ENCODE measurements at regions not wholly inside any gene's neighbourhood (a gene's known extent, or its start where the extent isn't known, plus 50 kb on each side); places are given as distances from the start of the nearest gene placed in this dataset.

GRCh38 chr10:91013985-91014384 is 93.1 kb upstream of the ANKRD1 start:
- Histone ChIP-seq H3F3A (ENCODE audit: insufficient read depth, low read depth) (no peaks in the 10 kb centered on the region), H2AFZ (no peak overlapping the region), H3K27ac (no peak overlapping the region), H3K9me3 (ENCODE audit: insufficient read depth, low read depth) (no peaks in the 10 kb centered on the region), H3K4me3 (no peak overlapping the region), H3K4me2 (no peak overlapping the region), H3K36me3 (ENCODE audit: low read depth) (no peaks in the 10 kb centered on the region), H3K4me1 (replicated peaks; ENCODE audit: insufficient read depth) (no peaks in the 10 kb centered on the region), H3K79me2 (ENCODE audit: low read depth) (no peaks in the 10 kb centered on the region), H3K9me2 (ENCODE audit: insufficient read depth) (no peaks in the 10 kb centered on the region), H4K20me1 (ENCODE audit: insufficient read depth) (no peaks in the 10 kb centered on the region), H3K27me3 (ENCODE audit: insufficient read depth, low read depth) (no peaks in the 10 kb centered on the region)
- POLR2A ChIA-PET (ENCODE audit: unreplicated experiment): no interaction called here
- CTCF ChIA-PET: no interaction called here
- DNase-seq: no peak
- no TSS peak for BruUV-seq (replicated peaks)
- no peak for TF ChIP-seq EZH2 (IDR thresholded peaks at IDR 0.05; ENCODE audit: low read depth)
- TF ChIP-seq CTCF (conservative IDR thresholded peaks at IDR 0.05): no peak
- intact Hi-C loops (cut with micrococcal nuclease; ENCODE audit: unreplicated experiment): no loop called here

DNA sequence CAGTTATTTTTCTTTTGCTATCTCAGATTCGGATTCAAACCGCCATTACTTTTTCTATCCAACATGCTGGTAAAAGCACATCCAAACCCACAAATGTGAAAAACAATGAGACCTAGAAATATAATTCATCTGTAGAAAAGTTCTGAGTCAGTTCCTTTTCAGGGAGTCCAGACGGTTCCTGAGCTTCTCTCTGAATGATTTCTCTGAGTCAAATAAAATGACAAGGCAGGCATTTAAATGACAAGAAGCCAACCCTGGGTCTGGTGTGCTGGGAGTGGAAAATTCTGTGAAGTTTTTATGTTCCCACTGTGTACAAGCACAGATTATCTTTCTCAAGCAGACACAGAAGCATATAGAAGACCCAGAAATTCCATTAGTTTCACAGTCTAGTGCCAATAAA is 96.3 kb upstream of the ANKRD1 start:
- BruUV-seq (replicated peaks): no TSS peak
- intact Hi-C loops (cut with micrococcal nuclease; ENCODE audit: unreplicated experiment): no loop called here
- no peaks in the 10 kb centered on the region for H3K9me3 ChIP-seq (ENCODE audit: insufficient read depth, low read depth)
- no peak overlapping the region for H3K27ac ChIP-seq
- H3K9me2 ChIP-seq (ENCODE audit: insufficient read depth): no peaks in the 10 kb centered on the region
- ChIA-PET POLR2A (ENCODE audit: unreplicated experiment) (interaction anchor here (0.6 kb wide), 1 partner anchor 48 kb away, joined by 3 read pairs; no protein-coding TSS in a partner anchor), CTCF (no interaction called here)
- H3K79me2 ChIP-seq (ENCODE audit: low read depth): no peaks in the 10 kb centered on the region
- H3K4me1 ChIP-seq (replicated peaks; ENCODE audit: insufficient read depth): no peaks in the 10 kb centered on the region
- no peaks in the 10 kb centered on the region for H3K27me3 ChIP-seq (ENCODE audit: insufficient read depth, low read depth)
- H4K20me1 ChIP-seq (ENCODE audit: insufficient read depth): no peaks in the 10 kb centered on the region
- no peak for DNase-seq
- no peak overlapping the region for H2AFZ ChIP-seq
- no peaks in the 10 kb centered on the region for H3K36me3 ChIP-seq (ENCODE audit: low read depth)
- H3F3A ChIP-seq (ENCODE audit: insufficient read depth, low read depth): no peaks in the 10 kb centered on the region
- TF ChIP-seq CTCF (conservative IDR thresholded peaks at IDR 0.05): no peak
- TF ChIP-seq EZH2 (IDR thresholded peaks at IDR 0.05; ENCODE audit: low read depth): no peak
- H3K4me3 ChIP-seq: no peak overlapping the region
- H3K4me2 ChIP-seq: no peak overlapping the region

DNA sequence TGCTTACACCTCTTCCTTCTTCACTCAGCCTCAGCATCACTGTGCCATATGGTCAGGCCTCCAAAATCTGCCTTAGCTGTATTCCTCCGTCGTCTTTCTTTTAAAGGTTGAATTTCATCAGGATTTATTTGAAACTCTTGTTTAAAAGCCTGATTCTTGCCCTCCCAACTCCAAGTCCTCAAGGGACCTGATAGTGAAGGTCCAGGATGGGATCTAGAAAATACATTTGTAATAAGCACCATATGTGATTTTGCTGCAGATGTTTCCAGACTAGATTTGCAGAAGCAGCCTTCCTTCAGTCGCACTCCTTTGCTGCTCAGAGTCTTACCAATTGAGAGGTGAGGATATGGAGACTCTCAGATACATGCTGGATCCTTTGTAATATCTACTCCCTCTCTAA is 101.0 kb upstream of the ANKRD1 start:
- intact Hi-C loops (cut with micrococcal nuclease; ENCODE audit: unreplicated experiment): no loop called here
- no TSS peak for BruUV-seq (replicated peaks)
- POLR2A ChIA-PET (ENCODE audit: unreplicated experiment): no interaction called here

More for the DNA sequence above, 101.0 kb upstream of the ANKRD1 start:
- Histone ChIP-seq H3K79me2 (ENCODE audit: low read depth) (no peaks in the 10 kb centered on the region), H3K4me3 (no peak overlapping the region), H4K20me1 (ENCODE audit: insufficient read depth) (no peaks in the 10 kb centered on the region), H3K4me1 (replicated peaks; ENCODE audit: insufficient read depth) (no peaks in the 10 kb centered on the region), H3K9me2 (ENCODE audit: insufficient read depth) (no peaks in the 10 kb centered on the region), H2AFZ (no peak overlapping the region), H3F3A (ENCODE audit: insufficient read depth, low read depth) (no peaks in the 10 kb centered on the region), H3K27me3 (ENCODE audit: insufficient read depth, low read depth) (no peaks in the 10 kb centered on the region), H3K4me2 (no peak overlapping the region), H3K9me3 (ENCODE audit: insufficient read depth, low read depth) (no peaks in the 10 kb centered on the region), H3K27ac (no peak overlapping the region), H3K36me3 (ENCODE audit: low read depth) (no peaks in the 10 kb centered on the region)
- no peak for DNase-seq
- TF ChIP-seq CTCF (conservative IDR thresholded peaks at IDR 0.05) (no peak), EZH2 (IDR thresholded peaks at IDR 0.05; ENCODE audit: low read depth) (no peak)
- CTCF ChIA-PET: no interaction called here

Measured in PC-9 (cell line).